ENCODE measurements at regions not wholly inside any gene's neighbourhood (a gene's known extent, or its start where the extent isn't known, plus 50 kb on each side); places are given as distances from the start of the nearest gene placed in this dataset.

DNA sequence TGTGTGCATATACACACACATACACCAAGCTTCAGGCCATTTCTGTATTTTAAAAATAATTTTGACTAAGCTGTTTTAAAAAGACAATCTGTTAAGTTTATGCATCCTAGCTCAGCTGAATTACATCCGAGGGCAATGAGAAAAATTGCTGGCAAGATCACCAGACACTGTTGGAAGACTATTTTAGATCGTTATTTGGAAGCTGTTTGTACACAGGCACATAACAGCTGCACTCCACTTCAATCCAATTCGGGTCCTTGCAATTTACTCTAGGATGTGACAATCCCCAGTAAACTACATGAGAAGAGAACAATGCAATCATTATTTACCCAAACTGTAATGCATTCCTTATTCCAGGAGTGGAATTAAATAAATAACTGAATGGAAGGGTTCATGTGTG, 79.3 kb upstream of the RASA1 start:
- ChIA-PET POLR2A (no interaction called here), CTCF (interaction anchor here (0.6 kb wide), 1 partner anchor 117 kb away, joined by 3 read pairs; no protein-coding TSS in a partner anchor)
- no peak overlapping the region for H3K9ac ChIP-seq (ENCODE audit: low read length)
- DNase-seq = no peak
- WGBS (ENCODE audit: insufficient coverage) = no CpG with 5 or more reads among the region's 3 CpGs
- no peak overlapping the region for H3K4me2 ChIP-seq (replicated peaks; ENCODE audit: low read depth, low read length, poor library complexity, severe bottlenecking)
- TF ChIP-seq EZH2 (IDR thresholded peaks at IDR 0.05; ENCODE audit: borderline replicate concordance, insufficient read depth, low read depth, low read length, poor library complexity, severe bottlenecking) (no peak), CTCF (IDR thresholded peaks at IDR 0.05) (no peak)
- no peak overlapping the region for H2AFZ ChIP-seq (ENCODE audit: insufficient read depth, low read depth, low read length, poor library complexity, severe bottlenecking)
- H3K36me3 ChIP-seq (replicated peaks in 1 of 2; ENCODE audit: control extremely low read depth in 1 of 2, control insufficient read depth in 1 of 2, extremely low read depth in 1 of 2, insufficient read depth in 2 of 2, low read length in 1 of 2) = no peaks in the 10 kb centered on the region
- peaks cover 10 to 11% of the 10 kb centered on the region in 2 donors for H3K4me1 ChIP-seq (ENCODE audit: control insufficient read depth in 2 of 2, insufficient read depth in 2 of 2, low read length in 2 of 2)
- Mint-ChIP-seq H3K9me3 (ENCODE audit: insufficient read depth) (no peaks in the 10 kb centered on the region), H3K4me1 (peaks cover 10% of the 10 kb centered on the region), H3K4me3 (no peak overlapping the region), H3K27ac (no peak overlapping the region), H3K27me3 (no peaks in the 10 kb centered on the region)
- H3K27ac ChIP-seq (ENCODE audit: low read length in 2 of 2) = no peak overlapping the region
- ATAC-seq (ENCODE audit: low read depth) = no peak
- intact Hi-C loops (cut with micrococcal nuclease) = no loop called here
- no peaks in the 10 kb centered on the region for H3K27me3 ChIP-seq (replicated peaks in 1 of 4; ENCODE audit: control extremely low read depth in 1 of 4, control insufficient read depth in 3 of 4, insufficient read depth in 4 of 4, low read length in 3 of 4)
- H3K79me2 ChIP-seq (ENCODE audit: control insufficient read depth, insufficient read depth, low read length) = no peaks in the 10 kb centered on the region
- no peaks in the 10 kb centered on the region for H3K9me3 ChIP-seq (ENCODE audit: control extremely low read depth in 1 of 3, control insufficient read depth in 2 of 3, insufficient read depth in 1 of 3, low read length in 2 of 3)
- no peak overlapping the region for H3K4me3 ChIP-seq (ENCODE audit: control extremely low read depth in 1 of 5, extremely low read depth in 1 of 5, insufficient read depth in 1 of 5, low read depth in 2 of 5, low read length in 4 of 5)
- H4K20me1 ChIP-seq (ENCODE audit: control insufficient read depth, insufficient read depth, low read length, poor library complexity, severe bottlenecking) = no peaks in the 10 kb centered on the region

- POLR2A ChIA-PET = no interaction called here
- peaks cover 14% of the 10 kb centered on the region for H3K4me1 Mint-ChIP-seq
- Histone ChIP-seq H3K9me3 (ENCODE audit: control extremely low read depth in 1 of 3, control insufficient read depth in 2 of 3, insufficient read depth in 1 of 3, low read length in 2 of 3) (no peaks in the 10 kb centered on the region), H4K20me1 (ENCODE audit: control insufficient read depth, insufficient read depth, low read length, poor library complexity, severe bottlenecking) (no peaks in the 10 kb centered on the region), H3K9ac (ENCODE audit: low read length) (no peak overlapping the region), H3K27ac (ENCODE audit: low read length in 2 of 2) (no peak overlapping the region), H3K79me2 (ENCODE audit: control insufficient read depth, insufficient read depth, low read length) (no peaks in the 10 kb centered on the region), H3K27me3 (replicated peaks in 1 of 4; ENCODE audit: control extremely low read depth in 1 of 4, control insufficient read depth in 3 of 4, insufficient read depth in 4 of 4, low read length in 3 of 4) (no peaks in the 10 kb centered on the region), H2AFZ (ENCODE audit: insufficient read depth, low read depth, low read length, poor library complexity, severe bottlenecking) (peak overlapping the region; percentile 40), H3K4me2 (replicated peaks; ENCODE audit: low read depth, low read length, poor library complexity, severe bottlenecking) (no peak overlapping the region), H3K36me3 (replicated peaks in 1 of 2; ENCODE audit: control extremely low read depth in 1 of 2, control insufficient read depth in 1 of 2, extremely low read depth in 1 of 2, insufficient read depth in 2 of 2, low read length in 1 of 2) (no peaks in the 10 kb centered on the region), H3K4me3 (ENCODE audit: control extremely low read depth in 1 of 5, extremely low read depth in 1 of 5, insufficient read depth in 1 of 5, low read depth in 2 of 5, low read length in 4 of 5) (no peak overlapping the region), H3K4me1 (ENCODE audit: control insufficient read depth in 2 of 2, insufficient read depth in 2 of 2, low read length in 2 of 2) (peaks cover 10 to 12% of the 10 kb centered on the region in 2 donors)
- no peak for ATAC-seq (ENCODE audit: low read depth)
- CTCF ChIA-PET = no interaction called here
- no peak overlapping the region for H3K27ac Mint-ChIP-seq
- no peak overlapping the region for H3K4me3 Mint-ChIP-seq
- TF ChIP-seq CTCF (IDR thresholded peaks at IDR 0.05) (no peak), EZH2 (IDR thresholded peaks at IDR 0.05; ENCODE audit: borderline replicate concordance, insufficient read depth, low read depth, low read length, poor library complexity, severe bottlenecking) (no peak)
- no peaks in the 10 kb centered on the region for H3K9me3 Mint-ChIP-seq (ENCODE audit: insufficient read depth)
- intact Hi-C loops (cut with micrococcal nuclease) = no loop called here
- no peaks in the 10 kb centered on the region for H3K27me3 Mint-ChIP-seq
- no peak for DNase-seq
These were observed 77.6 kb upstream of the RASA1 start for GRCh38 chr5:87190041-87190440.

All from B cell (primary cell).